Stimulated activated CD8-positive, alpha-beta memory T cell treated with anti-CD3 and anti-CD28 coated beads, Interleukin-4, amount 100 ng/mL, for 48 hours (primary cell): ENCODE measurements at regions not wholly inside any gene's neighbourhood (a gene's known extent, or its start where the extent isn't known, plus 50 kb on each side); places are given as distances from the start of the nearest gene placed in this dataset.

Experiments
- DNase-seq: peaks from one replicate; pipeline ENCODE4 v3.0.0-alpha.2; 2020

- no peak for DNase-seq
Observed at GRCh38 chr18:59957957-59958356, 58.2 kb downstream of the PMAIP1 start.

DNA sequence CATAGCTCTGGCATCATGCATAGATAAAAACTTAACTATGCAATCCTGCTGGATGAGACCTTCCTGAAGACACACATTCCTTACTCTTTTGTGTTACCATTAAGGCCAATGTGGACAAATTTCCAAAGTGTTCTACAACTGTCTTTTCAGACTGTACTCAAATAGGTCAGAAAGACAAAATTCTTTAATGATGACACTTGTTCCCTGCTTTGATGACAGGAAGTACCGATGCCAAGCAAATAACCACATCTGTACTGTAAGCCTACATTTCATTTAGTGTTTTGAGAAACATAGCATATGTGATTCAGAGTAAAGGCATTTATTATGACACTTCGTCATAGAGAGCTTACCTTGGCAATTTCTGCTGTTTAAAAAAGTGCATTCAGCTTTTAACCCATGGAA is 55.0 kb downstream of the PMAIP1 start:
- DNase-seq = no peak

- no peak for DNase-seq
Observed at GRCh38 chr18:59954241-59954640, 54.4 kb downstream of the PMAIP1 start.
